GM12891 (cell line): ENCODE measurements at regions not wholly inside any gene's neighbourhood (a gene's known extent, or its start where the extent isn't known, plus 50 kb on each side); places are given as distances from the start of the nearest gene placed in this dataset.

Experiments used
- POLR2A ChIP-seq: IDR thresholded peaks from 2 replicates; pipeline ENCODE4 v1.6.1; 2011; ENCODE audit warnings: low read depth, low read length, control low read depth
- POLR2AphosphoS5 ChIP-seq: IDR thresholded peaks from 2 replicates; pipeline ENCODE4 v1.6.1; 2011; ENCODE audit warnings: low read depth, low read length, control low read depth
- POU2F2 ChIP-seq: IDR thresholded peaks from 2 replicates; pipeline ENCODE4 v1.6.1; 2011; ENCODE audit warnings: low read depth, mild to moderate bottlenecking, control low read depth, low read length, moderate library complexity
- SPI1 ChIP-seq: IDR thresholded peaks from 2 replicates; pipeline ENCODE4 v1.6.1; 2011; ENCODE audit warnings: low read depth, low read length, control low read depth
- TAF1 ChIP-seq: IDR thresholded peaks from 2 replicates; pipeline ENCODE4 v1.6.1; 2011; ENCODE audit warnings: low read depth, low read length, control low read depth

- TF ChIP-seq POLR2AphosphoS5 (no peak), POLR2A (no peak), TAF1 (no peak), SPI1 (no peak), POU2F2 (no peak)
These were observed 348.9 kb upstream of the ASIC2 start for GRCh38 chr17:33642002-33642401.
